ENCODE measurements at regions not wholly inside any gene's neighbourhood (a gene's known extent, or its start where the extent isn't known, plus 50 kb on each side); places are given as distances from the start of the nearest gene placed in this dataset.
A peak's percentile ranks its signal among the peaks of the same experiment; 100 is the strongest.

GRCh38 chr4:170868170-170868569 lies 778.4 kb upstream of the AADAT start:
- DNase-seq = no peak
- Histone ChIP-seq H3K36me3 (no peaks in the 10 kb centered on the region), H3K4me1 (no peaks in the 10 kb centered on the region), H3K9me3 (no peaks in the 10 kb centered on the region), H3K27ac (no peak overlapping the region), H3K4me3 (no peak overlapping the region), H3K27me3 (no peaks in the 10 kb centered on the region)
- intact Hi-C loops (cut with DNase I) = no loop called here
- TF ChIP-seq, protein P1, sequence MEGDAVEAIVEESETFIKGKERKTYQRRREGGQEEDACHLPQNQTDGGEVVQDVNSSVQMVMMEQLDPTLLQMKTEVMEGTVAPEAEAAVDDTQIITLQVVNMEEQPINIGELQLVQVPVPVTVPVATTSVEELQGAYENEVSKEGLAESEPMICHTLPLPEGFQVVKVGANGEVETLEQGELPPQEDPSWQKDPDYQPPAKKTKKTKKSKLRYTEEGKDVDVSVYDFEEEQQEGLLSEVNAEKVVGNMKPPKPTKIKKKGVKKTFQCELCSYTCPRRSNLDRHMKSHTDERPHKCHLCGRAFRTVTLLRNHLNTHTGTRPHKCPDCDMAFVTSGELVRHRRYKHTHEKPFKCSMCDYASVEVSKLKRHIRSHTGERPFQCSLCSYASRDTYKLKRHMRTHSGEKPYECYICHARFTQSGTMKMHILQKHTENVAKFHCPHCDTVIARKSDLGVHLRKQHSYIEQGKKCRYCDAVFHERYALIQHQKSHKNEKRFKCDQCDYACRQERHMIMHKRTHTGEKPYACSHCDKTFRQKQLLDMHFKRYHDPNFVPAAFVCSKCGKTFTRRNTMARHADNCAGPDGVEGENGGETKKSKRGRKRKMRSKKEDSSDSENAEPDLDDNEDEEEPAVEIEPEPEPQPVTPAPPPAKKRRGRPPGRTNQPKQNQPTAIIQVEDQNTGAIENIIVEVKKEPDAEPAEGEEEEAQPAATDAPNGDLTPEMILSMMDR (IDR thresholded peaks at IDR 0.05) = no peak
- no peak for TF ChIP-seq POLR2A (IDR thresholded peaks at IDR 0.05)
- 13 to 18% methylated on average over 1 of the region's 1 CpG for WGBS, 2 donors

DNA sequence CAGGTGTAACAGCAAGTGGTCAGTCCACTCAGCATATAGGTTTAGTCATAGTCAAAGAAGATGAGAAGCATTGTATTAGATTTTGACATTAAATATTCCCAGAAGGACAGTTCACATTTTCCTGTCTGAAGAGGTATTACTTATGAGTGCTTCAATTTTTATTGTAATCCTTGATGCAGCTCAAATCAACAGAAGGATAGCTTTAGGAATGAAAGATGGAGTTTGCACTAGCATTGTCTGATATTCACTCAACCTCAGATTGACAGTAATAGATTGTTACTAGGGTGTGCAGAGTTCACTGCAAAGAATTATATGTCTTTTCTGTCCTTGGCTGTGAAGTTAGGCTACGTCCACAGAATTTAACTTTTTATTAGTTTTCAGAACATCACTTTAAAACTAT lies 764.3 kb upstream of the AADAT start:
- no peak for DNase-seq
- WGBS, 2 donors = 74 to 75% methylated on average over 1 of the region's 1 CpG
- intact Hi-C loops (cut with DNase I) = no loop called here
- Histone ChIP-seq H3K4me1 (no peaks in the 10 kb centered on the region), H3K27me3 (no peaks in the 10 kb centered on the region), H3K4me3 (no peak overlapping the region), H3K9me3 (no peaks in the 10 kb centered on the region), H3K36me3 (no peaks in the 10 kb centered on the region), H3K27ac (no peak overlapping the region)
- TF ChIP-seq, protein P1 (IDR thresholded peaks at IDR 0.05) = no peak
- TF ChIP-seq POLR2A (IDR thresholded peaks at IDR 0.05) = no peak

DNA sequence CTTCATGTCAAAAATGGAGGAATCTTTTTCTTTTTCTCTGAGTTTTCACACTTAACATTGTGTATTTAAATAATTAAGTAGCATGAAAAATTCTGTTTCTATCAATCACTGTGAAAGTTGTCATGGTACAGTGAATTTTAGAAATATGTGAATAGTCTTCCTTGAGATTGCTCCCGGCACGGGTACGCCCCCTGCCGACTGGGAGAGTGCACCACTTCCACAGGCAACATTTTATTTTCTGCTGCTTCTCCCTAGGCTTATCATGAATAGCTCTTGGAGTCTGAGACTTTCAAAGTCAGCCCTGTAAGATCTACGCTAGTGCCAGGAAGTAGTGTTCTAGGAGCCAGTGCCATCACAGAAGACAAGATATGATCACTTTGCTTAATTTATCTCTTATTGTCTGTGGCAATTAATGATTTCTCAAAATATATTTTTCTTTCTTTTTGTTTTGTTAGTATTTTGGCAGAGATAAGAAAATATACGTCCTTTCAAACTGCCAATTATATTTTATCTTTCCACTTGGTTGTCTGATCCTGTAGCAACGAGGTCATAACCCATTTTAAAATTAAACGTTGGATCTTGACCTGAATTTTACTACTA lies 763.8 kb upstream of the AADAT start:
- intact Hi-C loops (cut with DNase I) = no loop called here
- WGBS, 2 donors = 21 to 25% methylated on average over 8 of the region's 8 CpGs
- Histone ChIP-seq H3K27ac (no peak overlapping the region), H3K4me1 (no peaks in the 10 kb centered on the region), H3K9me3 (no peaks in the 10 kb centered on the region), H3K4me3 (no peak overlapping the region), H3K27me3 (no peaks in the 10 kb centered on the region), H3K36me3 (no peaks in the 10 kb centered on the region)
- TF ChIP-seq, protein P1 (IDR thresholded peaks at IDR 0.05) = peak in 5 of 6 experiments; percentile 39 to 62 (median 52)
- TF ChIP-seq POLR2A (IDR thresholded peaks at IDR 0.05) = no peak
- no peak for DNase-seq

DNA sequence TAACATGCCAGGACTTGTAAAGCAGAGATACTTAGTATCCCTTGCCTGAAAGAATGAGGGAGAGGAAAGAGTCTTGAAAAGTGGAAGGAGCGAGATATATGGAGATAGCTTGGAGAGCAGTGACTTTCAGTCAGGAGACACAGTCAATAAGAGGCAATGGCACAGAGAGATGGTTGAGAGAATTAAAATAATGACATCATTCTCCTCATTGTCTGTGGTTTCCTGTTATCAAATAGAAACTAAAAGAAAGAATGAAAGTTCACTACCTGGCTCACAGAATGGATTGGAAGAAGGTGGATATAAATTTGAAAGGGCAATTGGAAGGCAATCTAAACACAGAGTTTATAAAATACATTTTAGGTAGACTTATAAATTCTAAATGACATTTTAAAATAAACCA lies 760.2 kb upstream of the AADAT start:
- Histone ChIP-seq H3K27ac (no peak overlapping the region), H3K4me3 (no peak overlapping the region), H3K9me3 (no peaks in the 10 kb centered on the region), H3K4me1 (no peaks in the 10 kb centered on the region), H3K36me3 (no peaks in the 10 kb centered on the region), H3K27me3 (no peaks in the 10 kb centered on the region)
- no peak for DNase-seq
- no peak for TF ChIP-seq POLR2A (IDR thresholded peaks at IDR 0.05)
- TF ChIP-seq, protein P1 (IDR thresholded peaks at IDR 0.05) = no peak
- 72 to 75% methylated on average over 1 of the region's 1 CpG for WGBS, 2 donors
- intact Hi-C loops (cut with DNase I) = no loop called here

- Histone ChIP-seq H3K4me1 (no peaks in the 10 kb centered on the region), H3K9me3 (no peaks in the 10 kb centered on the region), H3K27me3 (no peaks in the 10 kb centered on the region), H3K36me3 (no peaks in the 10 kb centered on the region), H3K4me3 (no peak overlapping the region), H3K27ac (no peak overlapping the region)
- TF ChIP-seq POLR2A (IDR thresholded peaks at IDR 0.05) = no peak
- TF ChIP-seq, protein P1 (IDR thresholded peaks at IDR 0.05) = no peak
- WGBS, 2 donors = 69 to 86% methylated on average over 3 of the region's 3 CpGs
- no peak for DNase-seq
- intact Hi-C loops (cut with DNase I) = no loop called here
Observed at GRCh38 chr4:170827562-170828274, 738.0 kb upstream of the AADAT start.

Measured in esophagus squamous epithelium (tissue), 5 donors.